Testis (tissue), 2 donors: ENCODE measurements at regions not wholly inside any gene's neighbourhood (a gene's known extent, or its start where the extent isn't known, plus 50 kb on each side); places are given as distances from the start of the nearest gene placed in this dataset.

ENCODE experiments used
- CTCF ChIP-seq, 3 experiments: fragments of 450-650 bp in 2 of 3; fragments of 200-600 bp in 1 of 3; sonication (generic) in 1 of 3; IDR thresholded peaks; one replicate each; pipeline ENCODE4 v1.5.1; 2016 to 2019; ENCODE audit warnings: antibody characterized with exemption in 3 of 3, mild to moderate bottlenecking in 2 of 3, moderate library complexity in 1 of 3
- POLR2A ChIP-seq: fragments of 450-650 bp; IDR thresholded peaks from one replicate; pipeline ENCODE4 v1.6.1; 2017; ENCODE audit warnings: antibody characterized with exemption, mild to moderate bottlenecking, moderate library complexity

- TF ChIP-seq CTCF (IDR thresholded peaks at IDR 0.05): no peak
- no peak for TF ChIP-seq POLR2A
These were observed 423.0 kb upstream of the CD180 start for GRCh38 chr5:67619636-67620035.
